Endothelial cell of umbilical vein (primary cell): ENCODE measurements at regions not wholly inside any gene's neighbourhood (a gene's known extent, or its start where the extent isn't known, plus 50 kb on each side); places are given as distances from the start of the nearest gene placed in this dataset.

Experiments
- BruUV-seq: library from RNA; stranded (reverse); fragments of 400-500 nt; replicated peaks from 2 replicates; lab custom pipeline; 2021; lab: Mats Ljungman, UMichigan
- CTCF ChIA-PET: fragments of 300-600, 350-600 bp; sonication (Branson Sonifier 250); formaldehyde crosslinking; loops from one replicate; lab custom pipeline; 2021; ENCODE audit warnings: antibody characterized with exemption, inconsistent platforms; lab: Charles Lee
- POLR2A ChIA-PET: fragments of 300-600, 350-600 bp; sonication (Branson Sonifier 250); formaldehyde crosslinking; loops from one replicate; lab custom pipeline; 2021; ENCODE audit warnings: antibody characterized with exemption, inconsistent platforms; lab: Charles Lee
- DNase-seq: peaks from one replicate; pipeline ENCODE4 v3.0.0-alpha.2; 2011; ENCODE audit warnings: low read depth, low spot score
- FAIRE-seq: peaks from 2 replicates; lab custom pipeline; 2011; peaks lifted over from hg19 to GRCh38; lab: Jason Lieb, UNC
- H2AFZ ChIP-seq: 2 replicates; pipeline ENCODE4 v1.6.0; 2012; ENCODE audit warnings: low read depth, low read length, control low read depth, inconsistent platforms
- H3K27ac ChIP-seq: 2 replicates; pipeline ENCODE4 v1.5.1; 2011; ENCODE audit warnings: low read depth, mild to moderate bottlenecking, control low read depth, low read length, moderate library complexity; ENCODE audit not compliant: insufficient read depth
- H3K27me3 ChIP-seq, 2 experiments: 2 replicates each; pipeline versions ENCODE4 v1.6.0 to v1.6.1; 2011; ENCODE audit warnings: low read length in 2 of 2, mixed read lengths in 1 of 2; ENCODE audit not compliant: control insufficient read depth in 2 of 2, insufficient read depth in 2 of 2
- H3K36me3 ChIP-seq, 2 experiments: 2 replicates in 1 of 2; 3 replicates in 1 of 2; pipeline ENCODE4 v1.5.1; 2011; ENCODE audit warnings: low read length in 2 of 2, mild to moderate bottlenecking in 1 of 2, moderate library complexity in 1 of 2; ENCODE audit not compliant: control insufficient read depth in 2 of 2, insufficient read depth in 2 of 2; ENCODE audit errors: extremely low read depth in 1 of 2
- H3K4me1 ChIP-seq: 3 replicates; pipeline ENCODE4 v1.5.1; 2011; ENCODE audit warnings: mild to moderate bottlenecking, low read length; ENCODE audit not compliant: control insufficient read depth, insufficient read depth; ENCODE audit errors: extremely low read depth
- H3K4me2 ChIP-seq: 2 replicates; pipeline ENCODE4 v1.6.1; 2011; ENCODE audit warnings: low read length, control low read depth, mixed read lengths; ENCODE audit not compliant: insufficient read depth
- H3K4me3 ChIP-seq, 3 experiments: fragments of 200-600 bp in 1 of 3; sonication (generic), shearing (Covaris generic) in 1 of 3; replicated peaks in 1 of 3; 2 replicates each; pipeline ENCODE4 v1.5.1; 2011 to 2016; ENCODE audit warnings: control low read depth in 3 of 3, low read length in 3 of 3, mild to moderate bottlenecking in 2 of 3, inconsistent platforms in 1 of 3, low read depth in 1 of 3, moderate library complexity in 1 of 3; ENCODE audit not compliant: insufficient read depth in 1 of 3
- H3K79me2 ChIP-seq: 2 replicates; pipeline ENCODE4 v1.6.0; 2012; ENCODE audit warnings: low read length, inconsistent platforms; ENCODE audit not compliant: control insufficient read depth, insufficient read depth
- H3K9ac ChIP-seq: replicated peaks from 2 replicates; pipeline ENCODE3; 2011; ENCODE audit warnings: low read length, control low read depth; ENCODE audit not compliant: insufficient read depth; ENCODE audit errors: extremely low read depth
- H3K9me1 ChIP-seq: replicated peaks from 3 replicates; pipeline ENCODE4 v1.6.0; 2011; ENCODE audit warnings: mild to moderate bottlenecking, low read length; ENCODE audit not compliant: control insufficient read depth, insufficient read depth; ENCODE audit errors: extremely low read depth
- H3K9me3 ChIP-seq: replicated peaks from 2 replicates; pipeline ENCODE4 v1.5.1; 2012; ENCODE audit warnings: low read length, inconsistent platforms; ENCODE audit not compliant: control insufficient read depth, insufficient read depth
- H4K20me1 ChIP-seq: replicated peaks from 2 replicates; pipeline ENCODE3; 2011; ENCODE audit warnings: mild to moderate bottlenecking, low read length; ENCODE audit not compliant: control insufficient read depth, insufficient read depth; ENCODE audit errors: extremely low read depth
- FOS ChIP-seq: IDR thresholded peaks from 2 replicates; pipeline ENCODE4 v1.6.1; 2011; ENCODE audit warnings: mild to moderate bottlenecking, low read length, moderate library complexity, borderline replicate concordance; ENCODE audit not compliant: insufficient read depth
- JUN ChIP-seq: IDR thresholded peaks from 2 replicates; pipeline ENCODE4 v1.6.1; 2011; ENCODE audit warnings: borderline replicate concordance, low read depth; ENCODE audit not compliant: insufficient read length, insufficient read depth
- MYC ChIP-seq: IDR thresholded peaks from one replicate; pipeline ENCODE4 v1.6.1; 2011; ENCODE audit warnings: mild to moderate bottlenecking, low read depth, low read length
- POLR2AphosphoS5 ChIP-seq: IDR thresholded peaks from 2 replicates; pipeline ENCODE4 v1.6.1; 2012; ENCODE audit warnings: low read depth, mild to moderate bottlenecking, control low read depth, low read length, moderate library complexity; ENCODE audit not compliant: insufficient read depth
- dilution Hi-C: fragments of 300-500 bp; cut with MboI; formaldehyde crosslinking; loops from one replicate; pipeline ENCODE4 v1.15.0; 2019; ENCODE audit warnings: low sequenced_read_pairs; ENCODE audit not compliant: extremely low pct_ligation_motif_present
- intact Hi-C: fragments of 100-400 bp; cut with micrococcal nuclease; formaldehyde crosslinking; loops from one replicate; pipeline ENCODE4 v1.10.0; 2022
- TF ChIP-seq, protein P1 (sequence below), 2 donors: IDR thresholded peaks; 1 replicate in 1 of 2; 2 replicates in 1 of 2; pipeline ENCODE4 v1.5.1; 2011; ENCODE audit warnings: low read length in 2 of 2, mild to moderate bottlenecking in 2 of 2, moderate library complexity in 2 of 2, control low read depth in 1 of 2, inconsistent platforms in 1 of 2, low read depth in 1 of 2; ENCODE audit not compliant: insufficient read depth in 1 of 2; ENCODE audit errors: extremely low read depth in 1 of 2

DNA sequence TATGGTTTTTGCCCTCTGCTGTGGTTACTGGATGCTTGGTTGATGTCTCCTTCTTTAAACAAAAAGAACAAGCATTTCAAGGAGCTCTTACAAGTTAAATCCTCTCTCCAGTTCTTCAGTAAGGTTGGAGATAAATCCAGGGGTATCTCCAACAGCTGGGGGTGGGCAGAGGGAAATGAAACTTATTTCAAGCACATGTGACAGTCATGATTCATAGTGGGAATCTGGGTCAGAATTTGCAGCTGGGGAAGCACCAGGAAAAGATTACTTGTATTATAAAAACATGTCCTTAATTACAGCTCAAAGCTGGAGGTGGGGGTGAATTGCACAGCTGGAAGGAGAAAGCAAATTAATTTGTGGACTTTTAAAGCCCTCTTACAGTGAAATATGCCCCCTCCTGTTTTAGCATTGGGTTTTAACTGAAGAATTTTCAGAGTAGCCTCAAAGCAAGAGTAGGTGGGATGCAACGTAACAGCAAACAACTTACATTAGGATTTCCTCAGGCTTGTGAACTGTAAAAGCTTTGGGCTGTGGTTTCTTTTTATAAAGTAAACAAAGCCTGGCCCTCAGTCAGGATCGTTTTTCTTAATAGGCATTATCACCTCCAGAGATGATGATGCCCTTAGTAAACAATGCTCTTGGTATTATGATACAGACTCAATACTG is 596.4 kb downstream of the NYAP2 start:
- TF ChIP-seq FOS (peak; percentile 11), MYC (no peak)
- Histone ChIP-seq H2AFZ (no peak overlapping the region), H4K20me1 (no peaks in the 10 kb centered on the region), H3K4me3 (no peak overlapping the region), H3K4me1 (no peaks in the 10 kb centered on the region), H3K36me3 (no peaks in the 10 kb centered on the region), H3K4me2 (no peak overlapping the region), H3K27me3 (no peaks in the 10 kb centered on the region), H3K79me2 (no peaks in the 10 kb centered on the region), H3K9me1 (no peaks in the 10 kb centered on the region), H3K27ac (no peak overlapping the region), H3K9ac (no peak overlapping the region), H3K9me3 (no peaks in the 10 kb centered on the region)
- POLR2A ChIA-PET, result no interaction called here
- no peak for DNase-seq
- FAIRE-seq, result no peak
- intact Hi-C loops, result no loop called here
- no TSS peak for BruUV-seq
- CTCF ChIA-PET, result no interaction called here
- dilution Hi-C loops, result no loop called here

DNA sequence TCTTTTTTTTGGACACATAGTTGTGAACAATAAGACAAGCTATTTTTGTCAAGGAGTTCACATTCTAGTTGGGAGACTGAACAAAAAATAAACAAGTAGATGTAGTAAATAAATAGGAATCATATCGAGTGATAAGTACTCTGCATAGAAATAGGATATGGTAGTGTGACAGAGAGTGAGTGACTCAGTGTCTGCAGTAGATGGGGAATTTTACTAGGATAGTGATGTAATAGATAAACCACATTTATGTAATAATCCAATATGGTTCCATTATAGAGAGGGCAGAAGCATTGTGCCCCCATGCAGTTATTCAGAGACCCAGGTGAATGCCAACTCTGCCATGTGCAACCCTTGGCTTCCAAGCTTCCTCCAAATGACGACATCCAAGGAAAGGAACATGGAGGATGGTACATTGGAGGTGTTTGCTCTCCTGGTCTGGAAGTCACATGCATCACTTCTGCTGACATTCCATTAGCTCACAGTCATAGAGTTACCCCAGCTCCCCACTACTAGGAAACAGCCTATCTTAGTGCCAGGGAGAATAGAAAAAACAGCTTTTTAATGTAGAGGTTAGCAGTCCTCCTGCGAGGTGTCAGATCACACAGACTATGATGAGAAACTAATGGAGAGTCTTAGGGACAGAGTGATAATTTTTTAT is 595.4 kb downstream of the NYAP2 start:
- BruUV-seq, result no TSS peak
- FAIRE-seq (no peak), DNase-seq (no peak)
- dilution Hi-C loops, result no loop called here
- Histone ChIP-seq H3K27ac (no peak overlapping the region), H3K4me3 (no peak overlapping the region), H3K4me2 (no peak overlapping the region), H3K4me1 (no peaks in the 10 kb centered on the region), H3K9ac (no peak overlapping the region), H3K9me3 (no peaks in the 10 kb centered on the region), H3K9me1 (no peaks in the 10 kb centered on the region), H2AFZ (no peak overlapping the region), H3K79me2 (no peaks in the 10 kb centered on the region), H3K27me3 (no peaks in the 10 kb centered on the region), H3K36me3 (no peaks in the 10 kb centered on the region), H4K20me1 (no peaks in the 10 kb centered on the region)
- CTCF ChIA-PET, result no interaction called here
- TF ChIP-seq, protein P1, sequence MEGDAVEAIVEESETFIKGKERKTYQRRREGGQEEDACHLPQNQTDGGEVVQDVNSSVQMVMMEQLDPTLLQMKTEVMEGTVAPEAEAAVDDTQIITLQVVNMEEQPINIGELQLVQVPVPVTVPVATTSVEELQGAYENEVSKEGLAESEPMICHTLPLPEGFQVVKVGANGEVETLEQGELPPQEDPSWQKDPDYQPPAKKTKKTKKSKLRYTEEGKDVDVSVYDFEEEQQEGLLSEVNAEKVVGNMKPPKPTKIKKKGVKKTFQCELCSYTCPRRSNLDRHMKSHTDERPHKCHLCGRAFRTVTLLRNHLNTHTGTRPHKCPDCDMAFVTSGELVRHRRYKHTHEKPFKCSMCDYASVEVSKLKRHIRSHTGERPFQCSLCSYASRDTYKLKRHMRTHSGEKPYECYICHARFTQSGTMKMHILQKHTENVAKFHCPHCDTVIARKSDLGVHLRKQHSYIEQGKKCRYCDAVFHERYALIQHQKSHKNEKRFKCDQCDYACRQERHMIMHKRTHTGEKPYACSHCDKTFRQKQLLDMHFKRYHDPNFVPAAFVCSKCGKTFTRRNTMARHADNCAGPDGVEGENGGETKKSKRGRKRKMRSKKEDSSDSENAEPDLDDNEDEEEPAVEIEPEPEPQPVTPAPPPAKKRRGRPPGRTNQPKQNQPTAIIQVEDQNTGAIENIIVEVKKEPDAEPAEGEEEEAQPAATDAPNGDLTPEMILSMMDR (IDR thresholded peaks at IDR 0.05; ENCODE audit: extremely low read depth in 1 of 2, insufficient read depth in 1 of 2, low read depth in 1 of 2, low read length in 2 of 2), result no peak
- TF ChIP-seq JUN, result no peak
- no peak for TF ChIP-seq POLR2AphosphoS5
- POLR2A ChIA-PET, result no interaction called here
- intact Hi-C loops, result no loop called here
